ENCODE measurements at regions not wholly inside any gene's neighbourhood (a gene's known extent, or its start where the extent isn't known, plus 50 kb on each side); places are given as distances from the start of the nearest gene placed in this dataset.

DNA sequence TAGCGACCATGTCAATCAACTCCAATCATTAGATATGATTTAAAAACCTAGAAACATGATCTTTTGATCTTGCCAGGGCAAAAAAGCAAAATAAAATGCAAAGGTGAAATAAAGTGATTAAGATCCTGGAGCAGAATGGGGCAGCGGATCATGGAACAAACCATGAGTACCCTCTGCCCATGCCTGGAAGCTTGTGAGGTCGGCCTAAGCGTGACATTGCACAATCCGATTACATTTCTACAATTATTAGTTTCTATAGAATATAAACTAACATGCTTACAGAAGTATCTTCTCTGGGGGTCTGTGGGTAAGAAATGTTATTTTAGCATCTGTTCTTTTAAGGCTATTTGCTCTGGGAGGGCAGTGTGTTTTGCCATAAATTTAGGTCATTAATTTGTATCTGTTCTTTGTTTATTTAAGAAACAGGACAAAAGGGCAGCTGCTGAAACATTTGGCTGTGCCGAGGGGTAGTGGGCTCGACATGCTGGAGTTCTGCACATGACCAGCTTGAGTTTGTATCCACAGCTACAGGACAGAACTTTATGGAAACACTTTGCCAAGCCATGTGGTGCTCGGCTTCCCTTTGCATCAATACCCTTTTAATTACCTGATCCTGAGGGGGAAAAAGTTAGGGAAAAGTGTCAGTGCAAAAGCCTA lies 55.9 kb downstream of the ZBTB18 start:
- Histone ChIP-seq H3K36me3 (no peaks in the 10 kb centered on the region), H3K27ac (no peak overlapping the region), H3K27me3 (no peaks in the 10 kb centered on the region), H3K9me3 (ENCODE audit: low read depth) (no peaks in the 10 kb centered on the region), H3K4me3 (no peak overlapping the region), H3K4me1 (ENCODE audit: low read depth) (no peaks in the 10 kb centered on the region)
- DNase-seq (ENCODE audit: low read depth in 1 of 2, low spot score in 1 of 2) = no peak
- TF ChIP-seq, protein P1, sequence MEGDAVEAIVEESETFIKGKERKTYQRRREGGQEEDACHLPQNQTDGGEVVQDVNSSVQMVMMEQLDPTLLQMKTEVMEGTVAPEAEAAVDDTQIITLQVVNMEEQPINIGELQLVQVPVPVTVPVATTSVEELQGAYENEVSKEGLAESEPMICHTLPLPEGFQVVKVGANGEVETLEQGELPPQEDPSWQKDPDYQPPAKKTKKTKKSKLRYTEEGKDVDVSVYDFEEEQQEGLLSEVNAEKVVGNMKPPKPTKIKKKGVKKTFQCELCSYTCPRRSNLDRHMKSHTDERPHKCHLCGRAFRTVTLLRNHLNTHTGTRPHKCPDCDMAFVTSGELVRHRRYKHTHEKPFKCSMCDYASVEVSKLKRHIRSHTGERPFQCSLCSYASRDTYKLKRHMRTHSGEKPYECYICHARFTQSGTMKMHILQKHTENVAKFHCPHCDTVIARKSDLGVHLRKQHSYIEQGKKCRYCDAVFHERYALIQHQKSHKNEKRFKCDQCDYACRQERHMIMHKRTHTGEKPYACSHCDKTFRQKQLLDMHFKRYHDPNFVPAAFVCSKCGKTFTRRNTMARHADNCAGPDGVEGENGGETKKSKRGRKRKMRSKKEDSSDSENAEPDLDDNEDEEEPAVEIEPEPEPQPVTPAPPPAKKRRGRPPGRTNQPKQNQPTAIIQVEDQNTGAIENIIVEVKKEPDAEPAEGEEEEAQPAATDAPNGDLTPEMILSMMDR (IDR thresholded peaks at IDR 0.05; ENCODE audit: low read depth, low read length) = no peak

DNA sequence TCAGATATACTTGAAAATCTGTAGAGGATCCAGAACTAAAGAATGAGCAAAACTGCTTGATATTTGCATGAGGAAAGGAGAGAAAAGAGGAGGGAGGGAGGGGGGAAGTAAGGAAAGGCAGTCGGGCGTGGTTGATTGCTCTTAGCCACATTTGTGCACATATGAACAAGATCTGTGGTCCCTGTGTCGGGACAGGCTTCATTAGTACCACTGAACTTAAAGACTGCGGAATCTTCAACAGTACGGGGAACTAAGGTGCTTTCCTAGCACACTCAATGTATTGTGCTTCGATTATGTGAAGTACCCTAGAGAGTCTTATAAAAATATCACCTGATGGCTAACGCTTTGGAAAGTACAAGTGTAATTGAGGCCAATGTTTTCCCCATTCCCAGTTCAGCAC lies 59.9 kb downstream of the ZBTB18 start:
- Histone ChIP-seq H3K4me1 (ENCODE audit: low read depth) (no peaks in the 10 kb centered on the region), H3K27me3 (no peaks in the 10 kb centered on the region), H3K9me3 (ENCODE audit: low read depth) (no peaks in the 10 kb centered on the region), H3K4me3 (no peak overlapping the region), H3K36me3 (no peaks in the 10 kb centered on the region), H3K27ac (no peak overlapping the region)
- TF ChIP-seq, protein P1 (IDR thresholded peaks at IDR 0.05; ENCODE audit: low read depth, low read length) = no peak
- no peak for DNase-seq (ENCODE audit: low read depth in 1 of 2, low spot score in 1 of 2)

DNA sequence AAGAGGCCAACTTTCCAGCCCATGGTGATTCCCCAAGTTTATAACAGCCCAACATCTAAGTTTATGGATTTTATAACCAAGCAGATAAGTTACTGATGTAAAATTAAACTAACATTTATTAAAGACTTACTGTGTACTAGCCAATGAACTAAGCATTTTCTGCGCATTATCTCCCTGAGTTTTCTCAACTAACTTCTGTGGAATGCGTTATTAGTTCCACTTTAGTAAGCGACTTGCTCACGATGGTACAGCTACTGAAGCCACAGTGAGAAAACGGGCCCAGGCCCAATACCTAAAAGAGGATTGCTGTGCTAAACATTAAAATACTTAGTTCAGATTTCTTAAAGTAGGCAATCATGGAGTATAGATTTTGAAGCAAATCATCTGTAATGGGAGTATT lies 61.0 kb downstream of the ZBTB18 start:
- Histone ChIP-seq H3K4me3 (no peak overlapping the region), H3K9me3 (ENCODE audit: low read depth) (no peaks in the 10 kb centered on the region), H3K4me1 (ENCODE audit: low read depth) (no peaks in the 10 kb centered on the region), H3K36me3 (no peaks in the 10 kb centered on the region), H3K27ac (no peak overlapping the region), H3K27me3 (no peaks in the 10 kb centered on the region)
- DNase-seq (ENCODE audit: low read depth in 1 of 2, low spot score in 1 of 2) = no peak
- TF ChIP-seq, protein P1 (IDR thresholded peaks at IDR 0.05; ENCODE audit: low read depth, low read length) = no peak

DNA sequence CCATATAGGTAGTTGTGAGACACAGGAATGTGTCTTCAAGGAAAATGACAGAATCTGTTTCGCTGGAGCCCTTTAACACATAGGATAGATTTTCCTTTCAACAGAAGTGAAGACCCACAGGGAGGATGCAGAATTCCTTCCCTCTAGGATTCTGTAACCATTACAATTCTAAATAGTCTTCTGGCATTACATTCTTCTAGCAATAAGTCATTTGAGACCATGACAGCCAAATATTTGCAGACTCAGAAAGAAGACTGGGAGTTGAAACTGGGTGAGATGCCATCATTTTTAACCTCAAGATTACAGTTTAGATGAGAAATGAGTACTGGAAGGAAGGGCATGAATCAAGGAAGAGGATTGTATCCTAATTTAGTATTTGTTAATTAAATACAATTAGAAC lies 61.6 kb downstream of the ZBTB18 start:
- H3K9me3 ChIP-seq (ENCODE audit: low read depth) = no peaks in the 10 kb centered on the region
- no peak overlapping the region for H3K4me3 ChIP-seq
- H3K4me1 ChIP-seq (ENCODE audit: low read depth) = no peaks in the 10 kb centered on the region
- no peak overlapping the region for H3K27ac ChIP-seq
- peak in 1 of 2 donors; percentile 71 for DNase-seq (ENCODE audit: low read depth in 1 of 2, low spot score in 1 of 2)
- no peaks in the 10 kb centered on the region for H3K27me3 ChIP-seq
- no peaks in the 10 kb centered on the region for H3K36me3 ChIP-seq
- TF ChIP-seq, protein P1 (IDR thresholded peaks at IDR 0.05; ENCODE audit: low read depth, low read length) = no peak

DNA sequence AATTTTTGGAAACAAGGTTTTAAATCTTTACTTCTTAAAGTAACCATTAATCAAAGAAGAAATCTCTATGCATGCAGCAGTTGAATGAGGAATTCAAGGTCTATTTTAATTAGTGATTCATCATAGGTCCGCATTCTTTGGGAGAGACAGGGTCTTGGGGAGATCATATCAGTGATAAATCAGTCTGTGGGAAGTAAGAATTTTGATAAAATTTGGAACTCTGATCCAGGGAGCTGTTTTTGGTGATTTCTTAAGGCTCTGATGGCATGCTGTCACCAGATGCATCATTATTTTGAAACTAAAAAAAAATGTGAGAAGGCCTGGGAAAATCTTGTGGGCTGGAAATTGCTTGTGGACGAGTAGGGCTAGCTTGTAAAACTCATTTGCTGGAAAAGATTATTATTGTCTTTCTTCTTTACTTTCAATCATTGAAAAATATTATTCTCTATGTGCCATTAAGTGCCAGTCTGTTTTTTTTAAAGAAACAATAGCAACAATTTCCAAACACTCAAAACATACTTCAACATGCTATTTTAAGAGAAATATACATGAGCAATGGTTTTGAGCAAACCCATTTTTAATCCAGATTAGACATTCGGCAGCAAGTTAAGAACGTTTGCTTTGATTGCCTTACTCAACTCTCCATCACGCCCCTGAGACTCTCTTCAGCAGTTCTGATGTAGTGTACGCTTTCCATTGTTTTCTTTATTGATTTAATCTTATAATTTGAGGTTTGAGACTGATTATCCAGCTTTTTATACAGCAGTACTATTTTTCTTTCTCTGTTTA lies 62.6 kb downstream of the ZBTB18 start:
- Histone ChIP-seq H3K4me1 (ENCODE audit: low read depth) (peaks cover 3% of the 10 kb centered on the region), H3K9me3 (ENCODE audit: low read depth) (no peaks in the 10 kb centered on the region), H3K36me3 (no peaks in the 10 kb centered on the region), H3K4me3 (no peak overlapping the region), H3K27me3 (no peaks in the 10 kb centered on the region), H3K27ac (no peak overlapping the region)
- DNase-seq (ENCODE audit: low read depth in 1 of 2, low spot score in 1 of 2) = peak in 1 of 2 donors; percentile 21
- TF ChIP-seq, protein P1 (IDR thresholded peaks at IDR 0.05; ENCODE audit: low read depth, low read length) = no peak
